HCT116 (cell line): ENCODE measurements at regions not wholly inside any gene's neighbourhood (a gene's known extent, or its start where the extent isn't known, plus 50 kb on each side); places are given as distances from the start of the nearest gene placed in this dataset.

Source experiments
- ATAC-seq: fragments of 200-7000 bp; cut with Tn5 transposase; 2 replicates; pipeline ENCODE4 v1.9.1; 2020; ENCODE audit warnings: mild to moderate bottlenecking, moderate library complexity
- BruUV-seq: library from RNA; stranded (reverse); fragments of 400-500 nt; replicated peaks from 2 replicates; lab custom pipeline; 2021; lab: Mats Ljungman, UMichigan
- CTCF ChIA-PET: fragments of 300-600 bp; sonication (Branson Sonifier 250); formaldehyde crosslinking; loops from one replicate; lab custom pipeline; 2021; ENCODE audit warnings: antibody characterized with exemption; lab: Charles Lee
- POLR2A ChIA-PET: fragments of 300-600, 350-600 bp; sonication (Branson Sonifier 250); formaldehyde crosslinking; loops from one replicate; lab custom pipeline; 2021; ENCODE audit warnings: antibody characterized with exemption; lab: Charles Lee
- RAD21 ChIA-PET, 2 experiments: fragments of 300-600 bp; sonication (Branson Sonifier 250); formaldehyde crosslinking; loops; one replicate each; lab custom pipeline; 2023; ENCODE audit warnings: low total read pairs in 2 of 2; ENCODE audit not compliant: uncharacterized antibody in 2 of 2, unreplicated experiment in 2 of 2, low non-redundant PET in 1 of 2; lab: Charles Lee
- DNase-seq: peaks from one replicate; pipeline ENCODE4 v3.0.0-alpha.2; 2010; ENCODE audit warnings: low read depth, low spot score
- H2AFZ ChIP-seq: fragments of 200-600 bp; shearing (Covaris generic), sonication (generic); 2 replicates; pipeline ENCODE4 v1.6.1; 2017; ENCODE audit warnings: low read depth, mixed run types, mixed read lengths, antibody characterized with exemption, low read length; ENCODE audit not compliant: poor library complexity, severe bottlenecking
- H3K27ac ChIP-seq: 2 replicates; pipeline ENCODE4 v1.5.1; 2012; ENCODE audit warnings: low read depth, low read length
- H3K27me3 ChIP-seq: fragments of 200-600 bp; sonication (generic); 2 replicates; pipeline ENCODE4 v1.6.1; 2016; ENCODE audit warnings: mixed run types, low read length, mixed read lengths; ENCODE audit not compliant: insufficient read depth
- H3K36me3 ChIP-seq, 2 experiments: fragments of 200-500 bp in 1 of 2; fragments of 200-600 bp in 1 of 2; sonication (Bioruptor generic) in 1 of 2; sonication (generic) in 1 of 2; 2 replicates each; pipeline versions ENCODE4 v1.5.1 to v1.6.1; 2014 to 2016; ENCODE audit warnings: low read length in 2 of 2, inconsistent platforms in 1 of 2, mixed read lengths in 1 of 2, mixed run types in 1 of 2; ENCODE audit not compliant: insufficient read depth in 2 of 2, control insufficient read depth in 1 of 2
- H3K4me1 ChIP-seq, 2 experiments: fragments of 200-600 bp in 1 of 2; sonication (generic) in 1 of 2; 2 replicates each; pipeline versions ENCODE4 v1.5.1 to v1.6.1; 2012 to 2017; ENCODE audit warnings: low read length in 2 of 2, inconsistent platforms in 1 of 2, mild to moderate bottlenecking in 1 of 2, mixed read lengths in 1 of 2, mixed run types in 1 of 2, moderate library complexity in 1 of 2; ENCODE audit not compliant: insufficient read depth in 2 of 2, control insufficient read depth in 1 of 2
- H3K4me2 ChIP-seq: fragments of 200-600 bp; sonication (generic); 2 replicates; pipeline ENCODE4 v1.6.1; 2017; ENCODE audit warnings: mixed run types, low read length, mixed read lengths
- H3K4me3 ChIP-seq, 2 experiments: fragments of 200-600 bp in 1 of 2; sonication (generic) in 1 of 2; replicated peaks in 1 of 2; 2 replicates each; pipeline ENCODE4 v1.5.1; 2011 to 2016; ENCODE audit warnings: low read length in 2 of 2, control low read depth in 1 of 2, low read depth in 1 of 2, mild to moderate bottlenecking in 1 of 2, mixed read lengths in 1 of 2, mixed run types in 1 of 2
- H3K79me2 ChIP-seq: fragments of 200-600 bp; sonication (generic); 2 replicates; pipeline ENCODE4 v1.6.1; 2017; ENCODE audit warnings: mild to moderate bottlenecking, mixed run types, low read length, moderate library complexity, mixed read lengths; ENCODE audit not compliant: insufficient read depth
- H3K9ac ChIP-seq: fragments of 200-600 bp; sonication (generic); 2 replicates; pipeline ENCODE4 v1.6.1; 2016; ENCODE audit warnings: low read length, mixed read lengths
- H3K9me2 ChIP-seq: fragments of 200-600 bp; sonication (generic), shearing (Covaris generic); 2 replicates; pipeline ENCODE4 v1.6.1; 2017; ENCODE audit warnings: mixed run types, mild to moderate bottlenecking, moderate library complexity; ENCODE audit not compliant: insufficient read depth
- H3K9me3 ChIP-seq, 2 experiments: fragments of 200-500 bp in 1 of 2; fragments of 200-600 bp in 1 of 2; sonication (Bioruptor generic) in 1 of 2; sonication (generic) in 1 of 2; 2 replicates each; pipeline ENCODE4 v1.6.1; 2014 to 2017; ENCODE audit warnings: low read length in 2 of 2, mixed read lengths in 2 of 2, inconsistent platforms in 1 of 2, low read depth in 1 of 2, mild to moderate bottlenecking in 1 of 2, mixed run types in 1 of 2, moderate library complexity in 1 of 2; ENCODE audit not compliant: control insufficient read depth in 1 of 2, insufficient read depth in 1 of 2
- H4K20me1 ChIP-seq: fragments of 200-600 bp; sonication (generic), shearing (Covaris generic); 2 replicates; pipeline ENCODE4 v1.6.1; 2017; ENCODE audit warnings: mixed run types, mild to moderate bottlenecking, moderate library complexity; ENCODE audit not compliant: insufficient read depth
- CBX3 ChIP-seq: IDR thresholded peaks from 2 replicates; pipeline ENCODE4 v1.6.1; 2012; ENCODE audit warnings: low read depth
- CEBPB ChIP-seq: IDR thresholded peaks from 2 replicates; pipeline ENCODE4 v1.6.1; 2012; ENCODE audit warnings: low read depth
- EGR1 ChIP-seq: IDR thresholded peaks from 2 replicates; pipeline ENCODE4 v1.6.1; 2012; ENCODE audit warnings: low read depth
- ELF1 ChIP-seq: IDR thresholded peaks from 2 replicates; pipeline ENCODE4 v1.6.1; 2012; ENCODE audit warnings: low read depth, borderline replicate concordance
- EZH2 ChIP-seq: fragments of 200-600 bp; sonication (generic); IDR thresholded peaks from 2 replicates; pipeline ENCODE4 v1.6.1; 2017; ENCODE audit warnings: antibody characterized with exemption, mixed run types
- EZH2phosphoT487 ChIP-seq: fragments of 200-600 bp; IDR thresholded peaks from 2 replicates; pipeline ENCODE4 v1.6.1; 2018; ENCODE audit warnings: antibody characterized with exemption, borderline replicate concordance
- JUND ChIP-seq: IDR thresholded peaks from 2 replicates; pipeline ENCODE4 v1.6.1; 2012
- POLR2AphosphoS5 ChIP-seq: IDR thresholded peaks from 2 replicates; pipeline ENCODE4 v1.6.1; 2011; ENCODE audit warnings: mild to moderate bottlenecking, low read depth, low read length, moderate library complexity
- RAD21 ChIP-seq: IDR thresholded peaks from 2 replicates; pipeline ENCODE4 v1.6.1; 2012; ENCODE audit warnings: low read depth, mild to moderate bottlenecking
- SIN3A ChIP-seq: IDR thresholded peaks from 2 replicates; pipeline ENCODE4 v1.6.1; 2012; ENCODE audit warnings: low read depth
- SP1 ChIP-seq: IDR thresholded peaks from 2 replicates; pipeline ENCODE4 v1.6.1; 2012; ENCODE audit warnings: low read depth
- YY1 ChIP-seq: IDR thresholded peaks from 2 replicates; pipeline ENCODE4 v1.6.1; 2011; ENCODE audit warnings: low read length, low read depth, moderate library complexity, mild to moderate bottlenecking; ENCODE audit not compliant: insufficient replicate concordance; ENCODE audit errors: extremely low read depth
- ZFX ChIP-seq: fragments of 450-650 bp; IDR thresholded peaks from 2 replicates; pipeline ENCODE4 v1.6.1; 2017
- intact Hi-C: fragments of 100-400 bp; cut with micrococcal nuclease; formaldehyde crosslinking; loops from 2 replicates; pipeline ENCODE4 v1.10.0; 2022
- TF ChIP-seq, protein P1 (sequence below): IDR thresholded peaks from 2 replicates; pipeline ENCODE4 v1.6.1; 2012
- TF ChIP-seq, protein P2 (sequence below): IDR thresholded peaks from 2 replicates; pipeline ENCODE4 v1.6.1; 2011; ENCODE audit warnings: mild to moderate bottlenecking, low read length, moderate library complexity; ENCODE audit not compliant: insufficient replicate concordance; ENCODE audit errors: extremely low read depth
- TF ChIP-seq, protein P3 (sequence below): IDR thresholded peaks from 2 replicates; pipeline ENCODE4 v1.6.1; 2012; ENCODE audit warnings: low read depth
- TF ChIP-seq, protein P4 (sequence below), 3 experiments: fragments of 200-600 bp in 1 of 3; sonication (generic) in 1 of 3; IDR thresholded peaks in 2 of 3; conservative IDR thresholded peaks in 1 of 3; 2 replicates each; pipeline ENCODE4 v1.5.1; 2012 to 2017; ENCODE audit warnings: low read depth in 2 of 3, low read length in 2 of 3, antibody characterized with exemption in 1 of 3, borderline replicate concordance in 1 of 3, control low read depth in 1 of 3, mild to moderate bottlenecking in 1 of 3, mixed read lengths in 1 of 3, mixed run types in 1 of 3, moderate library complexity in 1 of 3; ENCODE audit not compliant: insufficient read depth in 1 of 3

DNA sequence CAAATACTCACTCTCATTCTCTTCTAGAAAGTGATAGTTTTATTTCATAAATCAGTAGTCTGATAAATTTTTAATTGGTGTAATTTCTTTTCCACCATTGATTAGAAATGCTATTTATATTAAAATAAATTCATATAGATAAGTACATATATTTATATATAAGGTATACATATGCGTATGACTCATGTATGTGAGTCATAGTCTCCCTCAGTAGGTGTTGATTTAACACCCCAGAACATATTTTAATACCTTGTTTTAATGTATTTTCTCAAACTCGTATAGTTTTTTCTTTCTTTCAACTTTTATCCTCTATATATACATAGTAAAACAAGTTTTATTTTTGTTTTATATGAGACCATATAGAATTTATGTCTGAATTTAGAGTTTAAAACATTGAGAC is 130.4 kb downstream of the PLG start:
- intact Hi-C loops = no loop called here
- ChIA-PET CTCF (no interaction called here), POLR2A (no interaction called here), RAD21 (no interaction called here)
- no peak for DNase-seq
- Histone ChIP-seq H3K27ac (no peak overlapping the region), H3K27me3 (no peaks in the 10 kb centered on the region), H3K9ac (no peak overlapping the region), H3K4me2 (no peak overlapping the region), H3K79me2 (no peaks in the 10 kb centered on the region), H4K20me1 (no peaks in the 10 kb centered on the region), H3K9me3 (no peaks in the 10 kb centered on the region), H3K4me3 (no peak overlapping the region), H3K9me2 (peaks cover 4% of the 10 kb centered on the region; the same call in 1 of the 2 replicates), H3K4me1 (no peaks in the 10 kb centered on the region), H3K36me3 (no peaks in the 10 kb centered on the region), H2AFZ (no peak overlapping the region)
- TF ChIP-seq ZFX (no peak), RAD21 (no peak), ELF1 (no peak), CBX3 (no peak), EZH2phosphoT487 (no peak), EZH2 (no peak), SIN3A (no peak), CEBPB (no peak), YY1 (no peak), POLR2AphosphoS5 (no peak), SP1 (no peak), EGR1 (no peak), JUND (no peak)
- TF ChIP-seq, protein P1, sequence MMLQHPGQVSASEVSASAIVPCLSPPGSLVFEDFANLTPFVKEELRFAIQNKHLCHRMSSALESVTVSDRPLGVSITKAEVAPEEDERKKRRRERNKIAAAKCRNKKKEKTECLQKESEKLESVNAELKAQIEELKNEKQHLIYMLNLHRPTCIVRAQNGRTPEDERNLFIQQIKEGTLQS = no peak
- TF ChIP-seq, protein P2, sequence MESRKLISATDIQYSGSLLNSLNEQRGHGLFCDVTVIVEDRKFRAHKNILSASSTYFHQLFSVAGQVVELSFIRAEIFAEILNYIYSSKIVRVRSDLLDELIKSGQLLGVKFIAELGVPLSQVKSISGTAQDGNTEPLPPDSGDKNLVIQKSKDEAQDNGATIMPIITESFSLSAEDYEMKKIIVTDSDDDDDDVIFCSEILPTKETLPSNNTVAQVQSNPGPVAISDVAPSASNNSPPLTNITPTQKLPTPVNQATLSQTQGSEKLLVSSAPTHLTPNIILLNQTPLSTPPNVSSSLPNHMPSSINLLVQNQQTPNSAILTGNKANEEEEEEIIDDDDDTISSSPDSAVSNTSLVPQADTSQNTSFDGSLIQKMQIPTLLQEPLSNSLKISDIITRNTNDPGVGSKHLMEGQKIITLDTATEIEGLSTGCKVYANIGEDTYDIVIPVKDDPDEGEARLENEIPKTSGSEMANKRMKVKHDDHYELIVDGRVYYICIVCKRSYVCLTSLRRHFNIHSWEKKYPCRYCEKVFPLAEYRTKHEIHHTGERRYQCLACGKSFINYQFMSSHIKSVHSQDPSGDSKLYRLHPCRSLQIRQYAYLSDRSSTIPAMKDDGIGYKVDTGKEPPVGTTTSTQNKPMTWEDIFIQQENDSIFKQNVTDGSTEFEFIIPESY = no peak
- TF ChIP-seq, protein P3, sequence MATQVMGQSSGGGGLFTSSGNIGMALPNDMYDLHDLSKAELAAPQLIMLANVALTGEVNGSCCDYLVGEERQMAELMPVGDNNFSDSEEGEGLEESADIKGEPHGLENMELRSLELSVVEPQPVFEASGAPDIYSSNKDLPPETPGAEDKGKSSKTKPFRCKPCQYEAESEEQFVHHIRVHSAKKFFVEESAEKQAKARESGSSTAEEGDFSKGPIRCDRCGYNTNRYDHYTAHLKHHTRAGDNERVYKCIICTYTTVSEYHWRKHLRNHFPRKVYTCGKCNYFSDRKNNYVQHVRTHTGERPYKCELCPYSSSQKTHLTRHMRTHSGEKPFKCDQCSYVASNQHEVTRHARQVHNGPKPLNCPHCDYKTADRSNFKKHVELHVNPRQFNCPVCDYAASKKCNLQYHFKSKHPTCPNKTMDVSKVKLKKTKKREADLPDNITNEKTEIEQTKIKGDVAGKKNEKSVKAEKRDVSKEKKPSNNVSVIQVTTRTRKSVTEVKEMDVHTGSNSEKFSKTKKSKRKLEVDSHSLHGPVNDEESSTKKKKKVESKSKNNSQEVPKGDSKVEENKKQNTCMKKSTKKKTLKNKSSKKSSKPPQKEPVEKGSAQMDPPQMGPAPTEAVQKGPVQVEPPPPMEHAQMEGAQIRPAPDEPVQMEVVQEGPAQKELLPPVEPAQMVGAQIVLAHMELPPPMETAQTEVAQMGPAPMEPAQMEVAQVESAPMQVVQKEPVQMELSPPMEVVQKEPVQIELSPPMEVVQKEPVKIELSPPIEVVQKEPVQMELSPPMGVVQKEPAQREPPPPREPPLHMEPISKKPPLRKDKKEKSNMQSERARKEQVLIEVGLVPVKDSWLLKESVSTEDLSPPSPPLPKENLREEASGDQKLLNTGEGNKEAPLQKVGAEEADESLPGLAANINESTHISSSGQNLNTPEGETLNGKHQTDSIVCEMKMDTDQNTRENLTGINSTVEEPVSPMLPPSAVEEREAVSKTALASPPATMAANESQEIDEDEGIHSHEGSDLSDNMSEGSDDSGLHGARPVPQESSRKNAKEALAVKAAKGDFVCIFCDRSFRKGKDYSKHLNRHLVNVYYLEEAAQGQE = no peak
- TF ChIP-seq, protein P4, sequence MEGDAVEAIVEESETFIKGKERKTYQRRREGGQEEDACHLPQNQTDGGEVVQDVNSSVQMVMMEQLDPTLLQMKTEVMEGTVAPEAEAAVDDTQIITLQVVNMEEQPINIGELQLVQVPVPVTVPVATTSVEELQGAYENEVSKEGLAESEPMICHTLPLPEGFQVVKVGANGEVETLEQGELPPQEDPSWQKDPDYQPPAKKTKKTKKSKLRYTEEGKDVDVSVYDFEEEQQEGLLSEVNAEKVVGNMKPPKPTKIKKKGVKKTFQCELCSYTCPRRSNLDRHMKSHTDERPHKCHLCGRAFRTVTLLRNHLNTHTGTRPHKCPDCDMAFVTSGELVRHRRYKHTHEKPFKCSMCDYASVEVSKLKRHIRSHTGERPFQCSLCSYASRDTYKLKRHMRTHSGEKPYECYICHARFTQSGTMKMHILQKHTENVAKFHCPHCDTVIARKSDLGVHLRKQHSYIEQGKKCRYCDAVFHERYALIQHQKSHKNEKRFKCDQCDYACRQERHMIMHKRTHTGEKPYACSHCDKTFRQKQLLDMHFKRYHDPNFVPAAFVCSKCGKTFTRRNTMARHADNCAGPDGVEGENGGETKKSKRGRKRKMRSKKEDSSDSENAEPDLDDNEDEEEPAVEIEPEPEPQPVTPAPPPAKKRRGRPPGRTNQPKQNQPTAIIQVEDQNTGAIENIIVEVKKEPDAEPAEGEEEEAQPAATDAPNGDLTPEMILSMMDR (IDR thresholded peaks at IDR 0.05 in 2 of 3, conservative IDR thresholded peaks at IDR 0.05 in 1 of 3; ENCODE audit: borderline replicate concordance in 1 of 3, insufficient read depth in 1 of 3, low read depth in 2 of 3, low read length in 2 of 3) = no peak
- BruUV-seq = no TSS peak
- no peak for ATAC-seq
